ENCODE measurements at regions not wholly inside any gene's neighbourhood (a gene's known extent, or its start where the extent isn't known, plus 50 kb on each side); places are given as distances from the start of the nearest gene placed in this dataset.

DNA sequence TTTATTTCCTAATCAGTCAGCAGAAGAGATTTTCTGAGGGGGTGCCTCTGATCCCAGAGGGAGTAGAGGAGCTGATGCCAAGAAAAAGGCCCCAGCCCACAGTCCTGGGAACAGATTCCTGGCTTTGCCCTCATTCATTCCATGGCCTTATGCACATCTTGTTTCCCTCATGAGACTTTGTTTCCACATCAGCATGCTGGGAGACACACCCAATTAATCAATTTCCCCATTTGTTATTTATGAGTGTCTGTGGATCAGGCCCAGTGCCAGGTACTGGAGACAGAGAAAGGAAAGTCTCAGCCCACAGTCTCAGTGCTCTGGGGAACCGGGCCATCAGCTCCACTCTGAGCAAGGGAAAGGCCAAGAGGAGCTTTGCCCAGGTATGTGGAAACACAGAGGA lies 496.2 kb upstream of the ZMIZ1 start:
- TF ChIP-seq CTCF (IDR thresholded peaks at IDR 0.05): no peak
- no peak for TF ChIP-seq POLR2A (IDR thresholded peaks at IDR 0.05)

All from thyroid gland (tissue), 4 donors.